ENCODE measurements at regions not wholly inside any gene's neighbourhood (a gene's known extent, or its start where the extent isn't known, plus 50 kb on each side); places are given as distances from the start of the nearest gene placed in this dataset.
A peak's percentile ranks its signal among the peaks of the same experiment; 100 is the strongest.

DNA sequence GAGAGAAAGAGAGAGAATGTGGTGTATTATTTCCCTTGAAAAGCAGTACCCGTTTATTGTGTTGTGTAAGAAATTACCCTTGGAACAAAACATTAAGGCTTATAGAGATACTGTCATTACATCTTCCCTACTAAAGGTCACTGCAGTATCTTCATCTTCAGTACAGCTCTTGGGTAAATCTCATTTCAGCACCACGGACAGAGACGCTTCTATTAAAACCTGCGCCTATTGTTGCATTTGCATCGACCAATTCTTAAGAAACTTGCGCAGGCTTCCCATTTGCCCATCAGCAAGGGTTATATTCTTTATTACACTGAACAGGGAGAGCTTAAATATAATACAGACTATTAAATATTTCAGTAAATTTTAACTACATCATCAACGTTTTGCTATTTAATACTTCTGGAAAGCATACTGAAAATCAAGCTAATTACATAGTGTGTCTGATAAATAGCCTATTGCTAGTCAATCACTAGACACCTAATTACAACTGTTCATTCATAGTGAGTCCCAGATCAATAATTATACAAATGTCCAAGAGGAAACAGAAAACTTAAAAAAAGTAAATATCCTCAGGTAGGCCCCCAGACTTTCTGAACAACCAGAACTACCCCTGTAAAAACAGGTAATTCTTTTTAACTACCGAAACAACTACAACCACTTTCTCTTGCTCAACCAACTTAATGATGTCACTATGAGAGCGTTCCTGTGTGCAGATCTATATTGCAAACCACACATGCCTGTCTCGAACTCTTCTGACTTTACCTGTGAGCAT, 350.6 kb downstream of the LIG4 start:
- peak; percentile 29 for DNase-seq (ENCODE audit: low spot score)

DNA sequence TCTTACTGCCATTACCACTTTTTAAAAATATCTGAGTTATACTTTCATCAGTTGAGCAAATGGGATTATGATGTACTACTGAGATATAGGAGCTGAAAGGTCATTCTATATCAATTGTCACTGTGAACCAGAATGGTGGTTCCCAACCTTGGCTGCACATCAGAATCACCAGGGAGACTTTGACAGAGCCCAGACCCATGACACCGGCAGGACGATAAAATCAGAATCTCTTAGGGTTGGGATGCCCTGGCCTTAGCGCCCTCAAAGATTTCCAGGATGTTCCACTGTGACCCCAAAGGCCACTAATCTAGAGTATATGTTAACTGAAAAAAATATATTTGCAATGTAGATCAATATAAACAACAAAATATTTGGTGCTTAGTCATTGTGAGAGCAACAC, 355.1 kb downstream of the LIG4 start:
- no peak for DNase-seq (ENCODE audit: low spot score)

DNA sequence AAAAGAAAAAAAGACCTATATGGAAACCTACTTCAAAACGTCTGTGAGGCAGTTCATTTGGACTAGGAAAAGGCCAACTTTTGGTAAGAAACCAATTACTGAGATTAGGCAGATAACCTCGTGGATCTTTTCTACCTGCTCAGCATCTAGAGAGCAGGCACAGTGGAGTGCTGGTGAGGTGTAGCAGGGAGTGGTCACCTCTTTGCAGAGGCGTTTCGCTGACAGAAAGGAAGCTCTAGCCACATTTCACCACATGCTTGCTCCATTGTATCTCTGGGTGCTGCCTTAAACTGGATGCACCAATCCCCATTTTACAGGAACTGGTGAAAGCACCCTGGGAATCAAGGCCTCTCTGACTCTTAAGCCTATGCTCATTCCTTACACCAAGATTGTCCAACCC, 360.5 kb downstream of the LIG4 start:
- no peak for DNase-seq (ENCODE audit: low spot score)

DNA sequence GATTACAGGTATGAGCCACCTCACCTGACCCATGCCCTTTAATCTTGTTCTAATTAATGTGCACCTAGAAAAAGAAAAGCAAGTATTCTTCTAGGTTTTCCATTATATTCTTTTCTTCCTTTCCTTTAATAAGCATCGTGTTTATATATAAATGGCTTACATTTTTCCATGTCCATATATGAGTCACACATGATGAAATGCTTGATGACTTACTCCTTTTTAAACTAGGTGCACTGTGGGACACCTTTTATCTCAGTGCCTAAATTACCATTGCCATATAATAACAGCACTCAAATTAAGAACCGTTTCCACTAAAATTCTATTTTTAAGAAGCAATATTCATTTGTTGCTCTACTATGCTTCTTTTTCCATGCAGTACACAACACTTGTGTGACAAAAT, 363.3 kb downstream of the LIG4 start:
- DNase-seq (ENCODE audit: low spot score) = no peak

DNA sequence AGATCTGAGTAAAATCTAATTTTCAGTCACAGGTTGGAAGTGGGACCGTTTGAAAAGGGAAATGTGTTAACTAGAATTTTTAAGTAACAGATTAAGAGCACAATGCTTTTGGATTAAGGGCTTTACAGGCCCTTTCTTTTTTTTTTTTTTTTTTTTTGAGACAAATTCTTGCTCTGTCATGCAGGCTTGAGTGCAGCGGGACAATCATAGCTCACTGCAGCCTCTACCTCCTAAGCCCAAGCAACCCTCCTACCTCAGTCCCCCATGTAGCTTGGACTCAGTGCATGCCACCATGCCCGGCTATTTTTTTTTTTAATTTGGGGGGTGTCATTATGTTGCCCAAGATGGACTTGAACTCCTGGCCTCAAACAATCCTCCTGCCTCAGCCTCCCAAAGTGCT, 363.7 kb downstream of the LIG4 start:
- no peak for DNase-seq (ENCODE audit: low spot score)

DNA sequence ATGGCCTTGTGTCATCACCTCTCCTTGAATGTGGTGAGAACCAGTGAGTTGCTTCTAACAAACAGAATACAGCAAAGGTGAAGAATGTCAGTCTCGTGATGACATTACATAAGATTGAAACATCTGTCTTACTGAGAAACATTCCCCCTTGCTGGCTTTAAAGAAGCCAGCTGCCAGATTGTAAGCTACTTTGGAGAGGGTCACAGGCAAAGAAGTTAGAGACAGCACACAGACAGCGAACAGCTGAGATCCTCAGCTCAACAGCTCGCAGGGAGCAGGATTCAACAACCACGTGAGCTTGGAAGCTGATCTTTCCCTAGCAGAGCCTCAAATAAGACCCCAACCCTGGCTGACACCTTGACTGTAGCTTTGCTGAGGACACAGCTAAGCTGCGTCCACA, 367.9 kb downstream of the LIG4 start:
- no peak for DNase-seq (ENCODE audit: low spot score)

DNA sequence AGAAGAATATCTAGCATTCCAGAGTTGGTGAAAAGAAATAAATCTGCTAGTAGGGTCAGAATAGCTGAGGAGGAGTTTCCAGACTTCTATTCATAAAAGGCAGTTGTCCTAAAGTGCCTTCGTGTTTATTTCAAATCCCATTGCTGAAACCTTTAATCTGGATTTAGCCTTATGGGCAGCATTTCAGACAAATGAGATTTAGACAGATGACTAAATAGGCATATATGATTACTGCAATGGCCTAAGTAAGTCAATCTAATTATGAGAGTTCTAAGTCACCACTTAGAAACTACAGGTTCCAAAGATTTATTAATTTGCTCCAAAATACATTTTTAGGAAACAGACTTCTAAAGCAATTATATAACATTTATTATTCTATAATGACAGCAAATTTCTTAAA, 368.7 kb downstream of the LIG4 start:
- no peak for DNase-seq (ENCODE audit: low spot score)

DNA sequence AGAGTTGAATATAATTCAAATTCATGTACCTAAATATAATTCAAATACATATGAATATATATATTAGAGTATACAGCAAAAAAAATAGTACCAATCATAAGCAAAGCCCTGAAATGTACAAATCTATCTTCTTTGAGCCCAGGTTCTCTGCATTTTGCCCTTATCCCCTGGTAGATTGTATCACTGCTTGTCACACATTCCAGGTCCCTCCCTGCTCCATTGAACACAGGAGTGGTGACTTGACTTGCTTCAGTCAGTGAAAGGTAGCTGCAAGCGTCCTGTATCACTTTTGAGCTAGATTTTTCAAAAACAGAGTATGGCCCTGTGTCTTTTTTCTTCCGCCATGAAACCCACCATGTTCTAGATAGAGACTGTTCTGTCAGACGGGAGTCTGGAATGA, 369.4 kb downstream of the LIG4 start:
- DNase-seq (ENCODE audit: low spot score) = no peak

DNA sequence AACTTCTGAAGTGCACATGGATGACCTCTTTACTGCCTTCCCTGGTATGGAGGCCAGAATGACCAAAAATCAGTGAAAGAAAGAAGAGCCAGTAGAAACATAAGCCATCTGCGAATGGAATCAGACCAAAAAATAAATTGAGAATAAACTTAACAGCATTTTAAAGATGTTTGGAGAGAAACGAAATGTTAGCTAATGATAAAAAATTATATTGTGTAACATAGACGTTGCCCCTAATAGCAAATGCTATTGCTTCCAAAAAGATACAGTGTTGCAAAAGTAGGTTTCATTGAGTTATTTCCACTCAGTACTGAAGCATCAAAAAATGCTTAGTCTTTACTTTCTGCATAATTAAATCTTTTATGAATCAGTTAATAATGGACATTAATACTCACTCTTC, 371.7 kb downstream of the LIG4 start:
- DNase-seq (ENCODE audit: low spot score) = no peak

DNA sequence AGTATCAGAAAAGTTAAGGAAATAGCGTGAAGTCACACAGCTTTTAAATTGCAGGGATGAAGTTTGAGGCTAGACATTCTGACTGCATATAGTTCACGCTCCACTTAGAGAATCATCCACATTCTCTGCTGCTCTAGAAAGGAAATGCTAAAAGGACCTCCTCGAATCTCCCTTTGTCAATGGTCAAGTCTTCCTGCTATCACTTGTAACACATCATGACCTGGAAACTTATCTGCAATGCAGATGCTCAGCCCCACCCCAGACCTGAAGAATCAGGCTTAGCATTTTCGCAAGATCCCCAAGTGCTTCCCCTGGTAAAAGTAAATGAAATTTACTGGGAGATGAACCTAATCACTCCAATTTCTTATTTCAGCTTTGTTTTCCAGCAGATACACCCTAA, 372.1 kb downstream of the LIG4 start:
- no peak for DNase-seq (ENCODE audit: low spot score)

DNA sequence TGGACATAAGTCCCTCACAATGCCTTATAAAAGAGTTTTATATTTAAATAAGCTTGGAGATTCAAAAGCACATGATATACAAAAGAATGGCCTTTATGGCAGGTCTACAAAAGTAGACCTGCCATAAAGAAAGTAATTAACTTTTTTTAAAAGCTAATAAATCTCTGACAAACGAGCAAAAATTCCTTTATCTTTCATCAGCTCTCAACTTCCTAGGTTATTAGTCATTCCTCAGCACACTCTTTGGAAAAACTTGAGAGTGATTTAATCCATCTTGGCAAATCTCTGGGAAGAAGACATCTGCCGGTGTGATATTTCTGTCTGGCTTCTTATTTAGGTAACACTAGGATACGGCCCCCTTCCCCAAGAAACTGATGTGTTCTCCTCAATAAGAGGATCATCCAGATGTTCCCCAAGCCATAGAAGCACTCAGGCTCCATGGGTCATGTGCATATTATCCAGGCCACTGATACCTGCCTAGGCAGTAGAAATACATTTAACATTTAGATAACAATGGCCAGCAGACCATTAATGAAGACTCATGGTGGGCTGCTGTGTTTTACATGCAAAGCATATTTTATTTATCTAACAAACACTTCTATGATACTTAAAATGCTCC, 372.7 kb downstream of the LIG4 start:
- no peak for DNase-seq (ENCODE audit: low spot score)

DNA sequence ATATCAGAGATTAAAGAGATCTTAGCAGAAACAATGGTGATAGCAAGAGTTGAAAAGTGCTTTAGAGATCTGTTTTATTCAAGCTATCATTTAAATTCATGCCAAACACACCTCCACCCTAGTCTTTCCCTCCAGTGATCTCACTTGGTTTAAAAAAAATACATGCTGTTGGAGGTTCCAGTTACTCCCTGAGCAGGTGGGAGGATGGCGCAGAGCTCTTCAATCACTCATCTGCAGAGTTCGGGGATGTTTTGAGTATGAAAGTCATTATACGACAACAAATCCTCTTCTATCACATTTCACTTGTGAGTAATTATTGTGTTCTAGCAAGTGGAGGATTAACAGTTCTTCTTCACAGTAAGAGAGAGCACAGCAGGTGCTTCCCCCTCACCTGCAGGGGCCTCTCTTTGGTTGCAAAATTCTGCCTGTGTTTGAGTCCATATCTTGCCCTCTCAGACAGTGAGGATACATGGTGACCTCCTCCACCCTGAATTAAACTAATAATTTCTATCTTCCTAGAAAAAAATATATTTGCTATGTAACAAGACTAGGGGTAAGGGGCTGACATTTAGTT, 376.7 kb downstream of the LIG4 start:
- DNase-seq (ENCODE audit: low spot score) = no peak

DNA sequence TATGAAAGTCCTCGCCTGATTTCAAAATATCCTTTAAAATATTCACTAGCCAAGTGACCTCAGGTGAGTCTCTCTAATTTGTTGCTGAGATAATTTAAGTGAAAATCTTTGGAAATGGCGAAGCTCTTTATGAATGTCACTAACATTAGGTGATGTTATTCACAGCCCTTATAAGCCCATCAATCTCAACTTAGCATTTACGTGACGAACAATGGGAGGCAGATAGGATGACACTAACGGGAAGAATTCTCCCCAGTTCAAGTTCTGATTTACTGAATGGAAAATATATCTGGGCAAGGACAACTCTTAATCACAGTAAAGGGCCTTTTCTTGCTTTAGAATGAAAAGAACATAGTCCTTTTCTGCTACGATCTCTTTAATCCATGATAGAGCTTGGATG, 378.7 kb downstream of the LIG4 start:
- no peak for DNase-seq (ENCODE audit: low spot score)

DNA sequence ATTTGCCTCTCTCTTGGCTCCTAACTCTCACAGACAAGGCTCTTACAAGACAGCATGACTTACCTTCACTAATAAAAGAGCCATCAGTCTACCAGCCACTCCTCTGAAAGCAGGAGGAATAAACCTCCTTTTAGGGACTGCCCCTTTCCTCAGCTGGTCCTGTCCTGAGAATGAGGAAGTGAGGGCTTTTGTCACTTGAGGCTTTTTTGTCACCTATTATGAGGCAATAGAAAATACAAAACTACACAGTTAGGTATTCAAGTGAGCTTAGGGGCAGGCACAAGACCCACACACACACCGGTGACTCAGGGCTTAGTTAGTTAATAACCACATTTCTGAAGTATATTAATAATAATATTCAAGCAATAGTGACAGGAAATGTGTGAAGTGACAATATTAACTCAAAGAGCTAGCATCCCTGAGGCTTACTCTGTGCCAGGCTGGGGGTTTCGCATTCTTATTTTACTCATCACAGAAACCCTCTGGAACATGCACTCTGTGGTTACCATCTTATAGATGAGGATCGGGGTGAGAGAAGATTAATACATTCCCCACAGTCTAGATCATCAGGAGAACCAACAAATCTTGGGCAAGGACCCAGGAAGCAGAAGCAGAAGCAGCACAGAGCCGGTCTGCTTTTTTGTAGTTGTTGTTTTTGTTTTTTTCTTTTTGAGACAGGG, 379.9 kb downstream of the LIG4 start:
- DNase-seq (ENCODE audit: low spot score) = no peak

DNA sequence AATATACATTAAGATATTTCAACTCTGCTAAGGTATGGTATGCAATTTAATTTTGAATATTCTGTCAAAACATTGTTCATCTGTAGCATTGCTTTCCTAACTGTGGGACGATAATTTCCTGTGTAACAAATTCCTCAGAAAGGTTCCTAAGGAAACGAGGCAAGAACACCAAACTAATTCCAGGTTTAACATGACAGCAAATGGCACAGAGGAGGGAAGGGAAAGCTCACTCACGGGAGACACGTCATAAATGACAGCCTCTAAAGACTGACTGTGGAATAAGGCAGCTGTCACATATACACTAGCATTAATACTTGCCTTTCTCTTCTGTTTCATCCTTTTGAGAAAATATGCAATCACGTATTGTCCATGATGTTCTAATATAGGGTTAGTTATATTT, 380.6 kb downstream of the LIG4 start:
- no peak for DNase-seq (ENCODE audit: low spot score)

DNA sequence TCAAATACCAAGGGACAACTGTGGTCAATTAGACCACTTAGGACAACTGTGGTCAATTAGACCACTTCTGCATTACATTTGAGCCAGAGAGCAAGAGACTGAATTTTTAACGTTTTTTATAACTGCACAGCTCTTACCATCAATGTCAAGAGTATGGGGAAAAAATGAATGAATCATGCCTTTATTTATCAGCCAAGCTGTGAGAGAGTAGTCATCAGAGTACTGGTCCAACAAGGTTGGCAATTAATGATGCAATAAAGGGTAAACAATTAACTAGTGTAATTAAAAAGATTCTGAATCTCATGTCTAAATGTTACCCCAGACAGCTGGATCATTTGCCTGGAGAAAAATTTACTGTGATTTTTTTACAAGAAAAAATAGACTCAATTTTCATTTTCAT, 381.1 kb downstream of the LIG4 start:
- DNase-seq (ENCODE audit: low spot score) = no peak

DNA sequence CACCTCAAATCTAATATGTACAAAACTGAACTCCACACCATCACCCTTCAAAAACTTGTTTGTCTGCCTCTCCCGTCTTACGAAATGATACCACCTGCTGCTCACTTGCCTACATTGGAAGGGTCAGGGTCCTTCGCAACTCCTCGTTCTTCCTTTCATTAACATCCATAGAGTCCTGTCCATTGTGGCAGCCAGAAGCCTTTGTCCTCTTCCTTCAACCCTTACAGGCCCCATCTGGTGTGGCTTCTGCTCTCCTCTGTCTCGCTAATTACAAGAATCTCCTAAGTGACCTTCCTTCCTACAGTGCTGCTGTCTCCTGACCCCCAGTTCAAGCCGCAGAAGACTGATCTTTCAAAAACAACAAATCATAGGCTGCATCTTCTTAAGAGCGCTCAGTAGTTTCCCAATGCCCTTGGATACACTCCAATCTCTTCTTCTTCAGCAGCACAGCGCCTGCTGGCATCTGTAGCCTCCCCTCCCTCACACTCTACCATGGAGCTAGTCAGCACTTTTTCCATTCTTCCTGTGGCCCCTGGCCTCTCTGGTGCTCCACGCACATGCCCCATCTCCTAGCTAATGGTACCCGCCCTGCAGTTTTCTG, 382.7 kb downstream of the LIG4 start:
- DNase-seq (ENCODE audit: low spot score) = no peak

DNA sequence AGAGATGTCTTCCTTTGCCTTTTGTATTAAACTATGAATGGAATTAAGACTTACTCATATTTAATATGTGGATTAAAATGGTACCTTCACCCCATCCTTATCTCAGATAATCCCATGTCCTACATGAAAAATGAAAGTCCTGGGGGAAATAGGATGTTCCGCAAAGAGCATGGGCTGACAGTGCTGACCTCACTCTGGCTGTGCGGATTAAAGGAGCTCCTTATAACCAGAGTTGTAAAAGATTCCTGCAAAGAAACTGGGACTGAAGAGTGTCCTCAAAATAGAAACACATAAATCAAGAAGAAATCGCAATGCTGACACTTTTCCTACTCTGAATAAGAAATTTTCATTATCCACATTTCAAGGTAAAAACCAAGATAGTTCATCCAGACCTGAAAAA, 384.5 kb downstream of the LIG4 start:
- no peak for DNase-seq (ENCODE audit: low spot score)

DNA sequence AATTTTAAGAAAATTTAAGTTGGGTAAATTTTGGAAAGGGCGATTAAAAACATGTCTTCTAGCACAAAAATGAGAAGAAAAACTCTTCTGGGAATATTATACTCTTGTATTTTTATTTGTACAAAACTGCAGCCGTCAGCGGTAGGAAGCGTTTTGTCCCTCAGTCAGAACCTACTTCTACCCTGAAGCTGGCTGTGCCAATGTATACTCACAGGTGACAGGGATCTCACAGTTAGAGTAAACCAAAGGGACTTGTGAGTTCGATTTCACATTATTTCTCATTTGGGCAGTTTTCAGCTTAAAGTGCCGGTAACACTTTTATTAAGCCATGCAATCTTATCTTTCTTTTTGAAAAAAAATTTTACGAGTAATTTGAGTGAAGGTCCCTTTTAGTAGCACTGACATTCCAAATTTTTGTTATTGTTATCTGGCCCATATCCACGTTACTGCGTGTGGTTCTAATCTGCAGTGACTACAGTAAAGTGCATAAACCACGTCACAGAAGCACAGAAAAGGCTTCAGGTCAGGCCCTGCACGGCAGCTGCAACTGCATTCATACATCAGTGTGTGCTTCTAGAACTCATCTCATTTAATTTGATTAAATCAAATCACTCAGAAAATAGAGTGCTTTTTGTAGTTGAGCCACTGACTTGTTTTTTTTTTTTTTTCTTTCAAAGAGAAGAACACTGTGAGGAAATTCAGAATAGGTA, 387.3 kb downstream of the LIG4 start:
- DNase-seq (ENCODE audit: low spot score) = no peak

DNA sequence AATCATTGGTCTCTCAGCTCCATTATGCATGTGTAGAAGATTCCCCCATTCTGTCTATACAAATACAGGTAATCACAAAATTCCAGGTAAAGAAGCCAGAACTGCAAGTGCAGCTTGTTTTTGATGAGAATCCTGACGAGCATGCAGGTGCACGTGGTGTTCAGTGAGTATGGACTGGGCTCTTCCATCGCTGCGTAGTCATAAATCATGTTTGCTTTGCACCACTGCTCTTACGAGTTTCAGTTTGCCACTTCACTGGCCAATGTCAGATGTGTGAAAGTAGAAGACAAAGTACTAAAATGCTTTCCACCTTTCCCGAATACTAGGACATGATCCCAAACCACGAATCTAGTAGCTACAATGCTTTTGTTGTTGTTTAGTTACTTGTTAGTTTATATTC, 390.7 kb downstream of the LIG4 start:
- DNase-seq (ENCODE audit: low spot score) = no peak

DNA sequence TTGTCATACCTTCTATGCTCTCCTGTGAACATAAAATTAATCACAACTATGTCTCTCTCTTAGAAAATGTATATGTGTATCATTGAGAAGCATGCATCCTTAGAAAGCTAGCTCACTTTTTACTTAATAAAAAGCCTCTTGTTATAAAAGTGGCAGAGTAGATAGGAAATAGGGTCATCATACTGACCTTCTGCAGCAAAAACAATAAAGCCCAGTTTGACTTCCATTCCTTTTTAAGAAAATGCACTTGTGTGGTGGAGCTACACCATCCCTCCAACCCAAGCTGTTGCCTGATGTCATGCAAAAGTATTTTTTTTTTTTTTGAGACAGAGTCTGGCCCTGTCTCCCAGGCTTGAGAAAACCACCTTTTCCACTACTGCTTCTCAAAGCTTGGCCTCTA, 393.3 kb downstream of the LIG4 start:
- no peak for DNase-seq (ENCODE audit: low spot score)

DNA sequence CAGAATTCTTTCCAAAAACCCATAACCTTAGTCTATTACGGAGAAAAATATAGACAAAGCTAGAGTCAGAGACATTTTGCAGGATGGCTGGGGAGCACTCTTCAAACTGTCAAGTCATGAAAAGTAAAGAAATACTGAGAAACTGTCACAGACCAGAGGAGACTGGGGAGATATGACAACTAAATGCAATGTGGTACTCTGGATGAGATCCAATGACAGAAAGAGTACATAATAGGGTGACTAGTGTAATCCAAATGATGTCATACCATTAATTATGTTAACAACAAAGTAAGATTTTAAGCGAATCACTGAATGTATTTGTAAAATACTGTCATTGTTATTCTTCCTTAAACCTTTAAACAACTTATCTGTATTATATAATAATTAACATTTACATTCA, 393.8 kb downstream of the LIG4 start:
- DNase-seq (ENCODE audit: low spot score) = no peak

Data from AG20443 (cell line).